ENCODE measurements at regions not wholly inside any gene's neighbourhood (a gene's known extent, or its start where the extent isn't known, plus 50 kb on each side); places are given as distances from the start of the nearest gene placed in this dataset.

GRCh38 chr10:108031505-108031904, 867.0 kb upstream of the SORCS1 start:
- Histone ChIP-seq H3K27ac (no peak overlapping the region), H3K9me3 (ENCODE audit: low read depth) (no peaks in the 10 kb centered on the region), H3K36me3 (no peaks in the 10 kb centered on the region), H3K4me3 (no peak overlapping the region), H3K4me1 (ENCODE audit: low read depth) (no peaks in the 10 kb centered on the region), H3K27me3 (no peaks in the 10 kb centered on the region)
- DNase-seq (ENCODE audit: low read depth in 1 of 2, low spot score in 1 of 2), result no peak
- TF ChIP-seq CTCF (IDR thresholded peaks at IDR 0.05; ENCODE audit: low read depth, low read length), result no peak

- H3K36me3 ChIP-seq, result no peaks in the 10 kb centered on the region
- H3K27me3 ChIP-seq, result no peaks in the 10 kb centered on the region
- no peak for DNase-seq (ENCODE audit: low read depth in 1 of 2, low spot score in 1 of 2)
- H3K4me3 ChIP-seq, result no peak overlapping the region
- H3K27ac ChIP-seq, result no peak overlapping the region
- H3K9me3 ChIP-seq (ENCODE audit: low read depth), result no peaks in the 10 kb centered on the region
- TF ChIP-seq CTCF (IDR thresholded peaks at IDR 0.05; ENCODE audit: low read depth, low read length), result no peak
- peaks cover 10% of the 10 kb centered on the region for H3K4me1 ChIP-seq (ENCODE audit: low read depth)
These were observed 850.3 kb upstream of the SORCS1 start for GRCh38 chr10:108014902-108015177.

- no peak for TF ChIP-seq CTCF (IDR thresholded peaks at IDR 0.05; ENCODE audit: low read depth, low read length)
These were observed 849.8 kb upstream of the SORCS1 start for GRCh38 chr10:108014145-108014901.

GRCh38 chr10:108005627-108006026, 841.1 kb upstream of the SORCS1 start:
- no peaks in the 10 kb centered on the region for H3K36me3 ChIP-seq
- no peaks in the 10 kb centered on the region for H3K9me3 ChIP-seq (ENCODE audit: low read depth)
- no peak overlapping the region for H3K4me3 ChIP-seq
- no peak for TF ChIP-seq CTCF (IDR thresholded peaks at IDR 0.05; ENCODE audit: low read depth, low read length)
- H3K27me3 ChIP-seq, result no peaks in the 10 kb centered on the region
- no peaks in the 10 kb centered on the region for H3K4me1 ChIP-seq (ENCODE audit: low read depth)
- no peak overlapping the region for H3K27ac ChIP-seq
- no peak for DNase-seq (ENCODE audit: low read depth in 1 of 2, low spot score in 1 of 2)

More at GRCh38 chr10:108014145-108014901, 849.8 kb upstream of the SORCS1 start:
- Histone ChIP-seq H3K9me3 (ENCODE audit: low read depth) (no peaks in the 10 kb centered on the region), H3K27me3 (no peaks in the 10 kb centered on the region), H3K36me3 (no peaks in the 10 kb centered on the region), H3K4me3 (no peak overlapping the region), H3K27ac (no peak overlapping the region), H3K4me1 (ENCODE audit: low read depth) (peaks cover 10% of the 10 kb centered on the region)
- DNase-seq (ENCODE audit: low read depth in 1 of 2, low spot score in 1 of 2), result no peak

- Histone ChIP-seq H3K4me3 (no peak overlapping the region), H3K27ac (no peak overlapping the region), H3K4me1 (ENCODE audit: low read depth) (no peaks in the 10 kb centered on the region), H3K27me3 (no peaks in the 10 kb centered on the region), H3K9me3 (ENCODE audit: low read depth) (no peaks in the 10 kb centered on the region), H3K36me3 (no peaks in the 10 kb centered on the region)
- DNase-seq (ENCODE audit: low read depth in 1 of 2, low spot score in 1 of 2), result no peak
- no peak for TF ChIP-seq CTCF (IDR thresholded peaks at IDR 0.05; ENCODE audit: low read depth, low read length)
These were observed 839.1 kb upstream of the SORCS1 start for GRCh38 chr10:108003576-108003975.
